ENCODE measurements at regions not wholly inside any gene's neighbourhood (a gene's known extent, or its start where the extent isn't known, plus 50 kb on each side); places are given as distances from the start of the nearest gene placed in this dataset.
"Not testable (repeated sequence)": the region's sequence is repeated elsewhere in the genome, so short reads cannot be mapped to it uniquely, and the experiment has no call there.

DNA sequence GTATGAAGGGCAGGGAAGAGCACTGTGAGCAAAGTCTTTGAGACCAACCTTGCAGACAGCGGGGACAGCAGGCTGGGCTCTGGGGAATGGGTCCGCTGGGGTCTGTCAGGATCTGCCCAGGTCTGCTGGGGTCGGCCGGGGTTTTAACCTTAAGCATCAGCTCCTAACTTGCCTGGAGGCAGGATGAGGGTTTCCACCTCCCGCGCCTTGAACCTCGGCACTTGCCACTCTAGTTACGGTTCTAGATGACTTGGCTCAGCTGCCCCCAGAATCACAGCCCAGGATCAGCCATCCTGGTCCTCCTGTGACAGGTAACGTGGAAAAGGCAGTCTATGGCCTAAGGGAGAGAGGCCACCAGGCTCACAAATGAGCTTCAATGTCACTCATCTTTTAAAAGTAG lies 50.4 kb upstream of the CACUL1 start:
- DNase-seq, result no peak

DNA sequence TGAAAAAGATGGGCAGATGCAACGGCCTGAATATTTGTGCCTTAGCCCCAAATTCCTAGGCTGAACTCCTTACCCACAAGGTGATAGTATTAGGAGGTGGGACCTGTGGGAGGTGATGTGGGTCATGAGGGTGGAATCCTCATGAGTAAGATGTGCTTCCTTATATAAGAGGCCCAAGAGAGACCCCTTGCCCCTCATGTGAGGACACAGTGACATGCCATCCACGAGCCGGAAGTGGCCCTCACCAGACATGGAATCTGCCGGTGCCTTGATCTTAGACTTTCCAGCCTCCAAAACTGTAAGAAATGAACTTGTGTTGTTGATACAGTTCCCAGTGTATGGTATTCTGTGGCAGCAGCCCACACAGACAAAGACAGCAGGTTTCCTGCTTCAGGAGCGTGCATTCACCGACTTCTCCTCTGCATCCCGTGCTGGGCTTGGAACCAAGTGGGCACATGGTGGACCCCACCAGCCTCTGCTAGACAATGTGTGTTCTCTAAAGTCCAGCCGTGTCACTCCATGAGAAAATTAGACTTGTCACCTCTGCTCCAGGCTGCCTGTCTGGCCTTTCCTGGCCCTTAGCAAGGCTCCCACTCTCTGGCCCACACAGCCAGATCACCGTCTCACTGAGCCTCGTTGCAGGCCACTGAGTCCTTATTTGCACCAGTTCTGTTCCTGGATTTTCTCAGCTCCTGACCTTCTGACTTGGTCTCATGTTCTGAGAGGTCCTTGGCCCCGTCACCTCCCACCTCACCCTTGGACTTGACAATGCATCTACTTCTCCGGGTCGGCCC lies 52.9 kb upstream of the CACUL1 start:
- no peak for DNase-seq

DNA sequence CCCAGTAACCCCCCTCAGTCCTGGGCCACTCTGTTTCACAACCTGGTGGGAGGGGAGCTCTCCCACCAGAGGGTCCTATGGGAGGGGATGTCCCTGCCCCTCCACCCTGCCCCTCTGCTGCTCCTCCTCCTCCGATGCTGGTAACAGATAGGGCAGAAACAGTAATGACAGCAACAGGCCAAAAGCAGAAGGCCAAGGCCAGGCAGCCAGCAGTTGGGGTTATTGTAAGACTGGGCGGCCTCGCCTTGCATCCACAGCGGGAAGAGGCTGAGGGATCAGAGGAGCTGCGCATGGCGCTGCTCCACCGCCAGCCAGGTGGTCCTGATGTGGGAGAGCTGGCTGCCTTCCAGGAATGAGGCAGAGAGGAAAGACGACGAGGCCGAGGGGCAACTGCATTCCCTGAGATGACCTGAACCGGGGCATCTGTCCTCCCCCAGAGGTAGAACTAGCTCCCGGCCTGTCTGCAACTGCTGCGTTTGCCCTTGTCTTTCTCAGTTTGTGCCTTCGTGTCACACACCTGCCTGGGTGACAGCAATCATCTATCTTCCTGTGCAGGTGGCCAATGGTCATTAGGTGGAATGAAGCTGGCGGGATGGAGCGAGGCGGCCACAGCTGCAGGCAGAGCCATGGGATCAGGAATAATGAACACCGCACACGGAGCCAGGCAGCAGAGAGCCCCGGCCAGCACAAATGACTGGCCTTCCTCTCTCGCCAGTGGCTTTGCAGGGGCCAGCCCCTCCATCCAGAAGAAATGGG lies 54.0 kb upstream of the CACUL1 start:
- DNase-seq, result no peak

DNA sequence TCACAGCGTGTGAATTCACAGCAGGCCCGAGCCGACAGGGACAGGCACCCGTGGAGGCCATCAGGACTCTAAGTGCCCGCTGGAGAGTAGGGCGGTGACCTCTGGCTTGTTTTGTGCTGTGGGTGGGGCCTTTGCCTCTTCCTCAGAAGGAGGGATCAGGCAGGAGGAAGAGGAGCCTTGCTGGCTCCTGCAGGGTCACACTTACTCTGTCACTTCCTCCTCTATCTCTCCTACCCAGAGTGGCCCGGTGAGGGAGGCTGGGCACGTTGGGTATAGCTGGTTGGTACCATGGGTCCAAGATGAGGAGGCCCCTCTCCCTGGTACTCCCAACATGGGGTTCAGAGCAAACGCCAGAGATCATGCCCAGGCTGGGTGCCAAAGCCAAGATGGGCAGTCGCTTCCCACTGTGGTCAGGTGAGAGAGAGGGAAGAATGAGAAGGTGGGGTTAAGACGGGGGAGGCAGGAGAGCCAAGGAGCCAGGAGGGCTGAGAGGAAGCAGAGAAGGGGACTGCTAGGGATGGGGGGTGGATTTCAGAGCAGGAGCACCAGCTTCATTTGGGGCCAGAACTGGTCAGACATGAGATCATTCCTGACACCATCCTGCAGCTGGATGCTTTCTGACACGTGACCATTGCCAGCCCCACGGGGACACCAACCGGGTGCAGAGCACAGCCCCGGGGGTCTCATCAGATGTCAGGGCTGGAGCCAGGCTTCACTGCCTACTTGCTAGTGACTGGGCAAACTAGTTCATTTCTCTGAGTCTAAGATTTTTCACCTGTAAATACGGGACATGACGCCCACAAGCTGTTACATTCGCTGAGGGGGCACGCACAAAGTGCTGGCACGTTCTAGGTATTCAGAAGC lies 54.8 kb upstream of the CACUL1 start:
- DNase-seq, result no peak

DNA sequence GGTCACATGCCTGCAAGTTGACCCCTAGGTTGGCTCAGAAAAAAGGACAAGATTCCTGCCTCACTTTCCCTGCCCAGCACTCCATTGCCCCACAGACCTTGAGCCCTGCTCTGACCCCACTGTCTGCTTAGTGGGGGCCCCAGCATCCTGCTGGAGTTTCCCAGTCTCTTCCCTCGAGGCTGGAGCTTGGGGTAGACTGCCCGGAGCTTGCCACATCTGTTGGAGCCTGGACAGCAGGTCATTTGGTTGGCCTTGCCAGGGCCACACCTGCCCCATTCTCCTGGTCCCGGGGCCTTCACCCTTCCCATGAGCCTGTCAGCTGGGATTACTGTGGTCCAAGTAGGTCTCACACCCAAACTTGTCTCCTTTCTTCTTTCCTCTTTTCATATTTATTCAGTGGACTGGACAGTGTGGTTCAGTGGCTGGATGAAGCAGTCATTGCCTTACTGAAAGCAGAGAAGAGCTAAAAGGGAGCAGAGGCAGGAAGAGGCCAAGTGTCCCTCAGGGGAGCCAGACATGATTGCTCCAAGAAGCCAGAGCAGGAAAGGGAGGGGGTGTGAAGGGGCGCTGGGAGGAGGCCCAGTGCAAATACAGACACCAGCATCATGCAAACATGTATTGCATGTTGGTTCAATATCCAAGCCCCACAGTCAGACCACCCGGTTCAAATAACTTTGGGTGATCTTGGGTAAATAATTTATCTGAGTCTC lies 56.2 kb upstream of the CACUL1 start:
- no peak for DNase-seq

DNA sequence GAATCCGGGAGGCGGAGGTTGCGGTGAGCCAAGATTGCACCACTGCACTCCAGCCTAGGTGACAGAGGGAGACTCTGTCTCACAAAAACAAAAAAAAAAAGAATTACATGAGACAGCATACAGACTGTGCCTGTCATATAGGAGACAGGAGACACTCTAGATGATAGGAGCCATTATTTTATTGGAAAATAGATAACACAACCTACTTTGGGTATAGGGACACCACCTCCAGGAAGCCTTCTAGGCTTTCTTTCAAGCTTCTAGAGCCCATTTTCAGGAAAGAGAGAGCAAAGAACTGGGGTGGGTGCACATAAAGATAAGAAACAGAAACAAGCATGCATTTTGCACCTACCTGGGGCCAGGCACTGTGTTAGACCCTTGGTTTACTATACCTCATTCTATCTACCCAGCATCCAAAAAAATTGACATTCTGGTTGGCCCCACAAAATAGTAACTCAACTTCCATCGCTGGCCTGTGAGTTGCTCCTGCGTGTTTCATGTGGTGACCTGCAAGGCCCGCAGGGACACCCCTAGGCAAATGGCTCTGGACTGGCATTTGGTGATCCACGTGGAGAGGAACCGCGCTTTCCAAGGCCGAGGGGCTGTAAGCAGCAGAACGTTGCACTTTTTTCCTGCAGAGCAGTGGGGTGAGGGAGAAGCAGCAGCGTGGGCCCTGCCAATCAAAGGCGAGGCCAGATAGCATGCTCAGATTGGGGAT lies 57.1 kb upstream of the CACUL1 start:
- no peak for DNase-seq

DNA sequence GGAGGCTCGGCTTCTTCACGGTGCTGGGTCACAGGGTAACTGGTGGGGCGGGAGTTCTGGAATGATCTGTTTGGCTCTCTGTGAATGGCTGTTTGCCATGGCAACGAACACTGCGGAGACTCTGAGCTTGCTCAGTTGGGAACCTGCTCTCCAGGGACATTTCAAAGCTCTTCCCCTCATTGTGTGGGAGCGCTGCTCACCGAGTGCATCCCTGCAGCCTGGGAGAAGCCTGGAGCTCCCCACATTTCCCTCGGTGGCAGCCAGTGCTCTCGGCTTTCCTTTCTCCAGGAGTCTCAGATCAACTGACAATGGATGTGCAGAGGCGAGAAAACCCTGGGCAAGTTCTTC lies 57.6 kb upstream of the CACUL1 start:
- DNase-seq, result no peak

DNA sequence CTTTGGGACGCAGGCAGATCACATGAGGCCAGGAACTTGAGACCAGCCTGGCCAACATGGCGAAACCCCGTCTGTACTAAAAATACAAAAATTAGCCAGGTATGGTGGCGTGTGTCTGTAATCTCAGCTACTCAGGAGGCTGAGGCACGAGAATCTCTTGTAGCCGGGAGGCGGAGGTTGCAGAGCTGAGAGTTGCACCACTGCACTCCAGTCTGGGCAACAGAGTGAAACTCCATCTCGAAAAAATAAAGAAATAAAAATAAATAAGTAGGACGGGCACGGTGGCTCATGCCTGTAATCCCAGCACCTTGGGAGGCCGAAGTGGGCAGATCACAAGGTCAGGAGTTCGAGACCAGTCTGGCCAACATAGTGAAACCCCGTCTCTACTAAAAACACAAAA lies 58.2 kb upstream of the CACUL1 start:
- not testable (repeated sequence) for DNase-seq

DNA sequence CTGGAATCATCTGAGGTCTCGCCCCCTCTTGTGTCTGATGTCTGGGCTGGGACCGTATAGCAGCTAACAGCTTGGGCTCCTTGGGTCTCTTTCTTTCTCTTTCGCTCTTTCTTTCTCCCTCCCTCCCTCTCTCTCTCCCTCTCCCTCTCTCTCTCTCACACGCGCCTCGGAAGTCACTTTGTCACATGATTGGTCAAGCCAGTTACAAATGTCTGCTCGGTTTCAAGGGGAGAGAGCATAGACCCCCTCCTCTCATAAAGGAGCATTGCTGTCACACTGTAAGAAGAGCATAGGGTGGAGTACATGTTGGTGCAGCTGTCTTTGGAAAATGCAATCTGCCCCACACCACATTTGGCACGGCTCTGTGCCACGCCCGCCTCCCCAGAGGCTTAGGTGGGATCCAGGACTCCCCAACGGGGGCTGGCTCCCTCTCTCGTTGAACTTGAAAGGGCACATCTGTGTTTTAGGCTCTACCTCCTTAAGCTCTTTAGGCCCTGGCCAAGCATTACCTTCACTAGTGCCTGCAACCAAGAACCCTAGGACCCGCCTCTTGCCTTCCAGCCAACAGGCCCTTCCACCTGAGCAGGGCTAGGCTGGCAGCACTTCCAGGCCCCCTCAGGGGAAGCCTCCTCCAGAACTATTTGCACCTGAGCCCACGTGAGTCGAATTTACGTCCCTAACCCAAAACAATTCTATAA lies 61.9 kb upstream of the CACUL1 start:
- no peak for DNase-seq

DNA sequence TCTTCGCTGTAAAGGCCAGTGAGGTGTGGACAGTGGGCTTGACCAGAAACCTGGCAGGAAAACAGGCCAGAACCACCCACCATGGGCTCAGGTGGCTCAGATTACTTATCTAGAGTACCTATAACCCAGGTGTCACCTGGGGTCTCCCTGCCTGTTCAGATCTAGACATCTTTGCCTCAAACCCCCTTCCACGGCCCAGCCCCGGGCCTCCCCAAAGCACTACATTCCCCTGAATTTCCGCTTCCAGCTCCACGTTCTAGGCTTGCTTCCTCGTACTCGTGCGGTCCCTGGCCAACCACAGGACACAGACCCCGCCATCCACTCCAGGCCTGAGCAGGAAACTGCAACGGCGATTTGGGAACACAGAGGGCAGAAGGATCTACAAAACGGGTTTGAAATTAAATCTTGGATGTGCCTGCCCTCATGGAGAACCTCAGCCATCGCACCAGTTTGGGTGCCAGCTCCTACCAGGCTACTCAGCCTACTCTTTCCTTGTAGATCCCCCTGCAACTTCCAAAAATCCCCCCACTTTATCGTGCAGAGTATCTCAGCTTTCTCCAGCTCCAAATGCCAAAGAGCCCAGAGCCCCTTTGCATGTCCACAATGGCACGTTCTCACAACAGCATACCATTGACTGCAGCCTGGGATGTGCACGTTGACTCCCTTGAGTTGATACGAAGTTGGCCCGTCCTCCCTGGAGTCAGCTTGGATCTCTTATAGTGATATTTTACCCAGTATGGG lies 62.7 kb upstream of the CACUL1 start:
- DNase-seq, result no peak

DNA sequence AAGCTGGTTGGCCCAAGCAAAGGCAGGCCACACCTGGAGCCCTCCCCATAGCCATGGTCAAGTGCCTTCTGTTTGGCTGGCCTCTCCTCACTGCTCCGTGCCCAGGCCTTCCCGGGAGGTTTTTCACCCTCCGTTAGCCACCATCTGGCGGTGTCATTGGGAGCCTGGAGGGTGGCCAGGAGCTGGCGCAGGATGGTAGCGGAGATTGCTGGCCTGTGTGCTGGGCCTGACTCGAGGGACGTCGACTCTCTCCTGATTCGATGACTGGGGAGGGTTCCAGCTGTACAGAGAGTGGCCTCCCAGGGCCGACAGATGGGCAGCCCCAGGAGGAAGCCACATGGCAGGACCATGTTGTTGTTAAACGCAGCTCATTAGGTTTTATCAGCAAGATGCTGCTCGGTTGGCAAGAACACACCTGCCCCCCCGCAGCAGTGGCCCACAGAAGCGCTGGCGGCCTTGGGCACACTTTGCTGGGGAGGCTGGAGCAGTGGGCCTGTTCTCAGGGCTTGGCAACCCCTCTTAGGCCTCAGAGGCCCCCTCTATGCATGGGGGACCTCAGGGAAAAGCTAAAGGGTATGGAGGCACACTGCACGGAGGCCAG lies 64.0 kb upstream of the CACUL1 start:
- no peak for DNase-seq

DNA sequence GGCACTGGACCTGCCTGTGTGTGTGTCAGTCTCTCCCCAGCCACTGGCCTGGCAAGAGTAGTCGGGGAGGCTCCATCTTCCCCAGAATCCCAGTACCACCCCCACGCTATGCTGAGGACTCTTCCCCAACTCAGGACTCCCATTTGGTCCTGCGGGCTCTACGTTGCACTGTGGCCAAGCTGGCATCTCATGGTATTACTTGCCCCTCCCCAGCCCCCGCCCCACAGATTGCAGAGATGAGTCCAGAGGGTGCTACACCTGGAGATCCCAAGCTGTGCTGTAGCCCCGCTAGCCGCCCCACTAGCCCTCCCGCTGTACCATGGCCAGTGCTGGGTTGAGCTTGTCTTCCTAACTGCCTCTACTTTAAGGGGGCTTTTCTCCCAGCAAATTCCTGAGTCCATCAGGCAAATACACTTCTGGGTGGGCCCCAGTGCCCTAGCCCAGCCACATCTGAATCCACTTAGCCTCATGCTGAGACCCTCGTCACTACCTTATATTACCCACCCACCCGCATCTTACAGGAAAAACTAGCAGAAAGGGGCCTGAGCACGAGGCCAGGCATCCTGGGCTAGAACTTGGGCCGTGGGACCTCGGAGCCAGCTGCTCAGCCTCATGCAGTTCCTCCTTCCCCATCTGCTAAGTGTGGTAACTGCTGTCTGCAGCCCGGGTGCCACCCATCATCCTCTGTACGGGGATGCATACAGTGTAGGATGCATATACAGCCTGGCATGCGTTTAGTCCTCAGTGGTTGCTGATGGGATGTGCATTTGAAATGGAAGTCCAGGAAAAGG lies 65.8 kb upstream of the CACUL1 start:
- no peak for DNase-seq

DNA sequence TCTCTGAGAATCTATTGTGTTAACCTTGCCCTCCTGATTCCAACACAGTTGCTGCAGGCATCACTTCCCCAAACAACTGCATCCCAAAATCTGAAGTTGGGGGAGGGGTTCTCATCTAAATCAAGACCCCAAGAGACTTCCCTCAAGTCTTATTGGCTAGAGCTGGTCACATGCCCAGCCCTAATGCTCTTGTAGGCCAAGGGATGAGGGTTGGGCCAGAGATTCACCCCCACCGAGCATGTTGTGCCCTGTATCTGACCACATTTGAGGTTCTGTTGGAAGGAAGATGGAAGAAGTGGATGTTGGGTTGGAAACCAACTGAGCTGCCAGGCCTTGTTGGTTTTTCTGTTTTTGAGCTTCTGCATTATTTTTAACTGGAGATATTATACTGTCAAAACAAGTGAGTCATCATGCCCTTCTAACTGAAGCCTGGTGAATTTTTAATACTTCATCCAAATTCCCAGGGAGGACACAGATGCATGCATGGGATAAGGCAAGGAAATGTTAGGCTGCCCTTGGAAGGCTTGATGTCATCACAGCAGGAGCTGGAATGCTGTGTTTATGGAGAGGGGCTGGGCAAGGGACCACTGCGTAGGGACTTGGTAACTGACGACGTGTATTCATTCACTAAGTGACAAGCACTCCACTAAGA lies 68.6 kb upstream of the CACUL1 start:
- no peak for DNase-seq

DNA sequence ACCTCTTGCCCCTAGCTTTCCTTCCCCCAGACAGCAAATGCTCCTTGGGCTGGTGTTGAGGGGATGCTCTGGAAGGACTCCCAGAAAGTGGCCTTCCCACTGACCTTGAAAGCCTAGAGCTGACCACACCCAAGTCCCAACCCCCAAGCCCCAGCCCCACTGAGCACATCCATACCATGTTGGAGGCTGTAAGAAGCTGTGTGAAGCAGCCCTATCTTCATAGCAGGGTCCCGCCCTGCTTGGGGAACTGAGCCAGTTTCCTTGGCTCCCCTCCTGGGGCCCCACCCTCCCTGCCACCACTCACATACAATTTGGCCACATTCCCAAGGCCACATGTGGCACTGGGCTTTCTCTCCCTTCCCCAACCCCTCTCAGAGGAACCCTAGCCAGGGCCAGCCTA lies 72.3 kb upstream of the CACUL1 start:
- no peak for DNase-seq

DNA sequence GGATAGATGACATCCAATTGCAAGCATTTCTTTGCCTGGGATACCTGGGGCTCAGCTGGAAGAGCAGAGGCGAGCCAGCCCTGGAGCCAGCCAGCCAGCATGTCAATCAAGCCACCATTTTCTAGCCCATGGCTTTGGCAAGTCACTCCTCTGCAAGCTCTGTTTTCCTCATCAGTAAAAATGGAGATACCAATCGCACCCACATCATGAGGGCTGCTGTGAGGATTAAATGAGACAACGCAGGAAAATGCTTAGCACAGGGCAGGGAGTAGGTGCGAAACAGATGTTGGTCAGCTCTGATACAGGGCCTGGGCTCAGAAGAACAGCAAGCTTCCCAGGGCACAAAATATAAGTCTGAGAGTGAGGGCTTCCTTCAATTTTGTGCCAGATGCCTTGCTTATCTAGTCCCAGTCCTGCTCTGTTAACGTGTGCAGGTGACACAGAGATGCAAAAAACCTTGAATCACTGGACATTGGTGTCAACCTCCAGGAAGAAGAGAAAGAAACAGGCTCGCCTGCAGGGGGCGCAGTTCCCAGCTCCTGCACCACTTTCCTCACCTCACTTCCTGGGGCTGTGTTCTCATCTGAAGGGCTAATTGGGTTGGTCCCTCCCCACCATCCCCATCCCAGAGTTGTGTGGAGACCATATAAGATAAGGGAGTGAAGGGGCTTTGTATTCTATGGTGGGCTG lies 72.8 kb upstream of the CACUL1 start:
- DNase-seq, result no peak

DNA sequence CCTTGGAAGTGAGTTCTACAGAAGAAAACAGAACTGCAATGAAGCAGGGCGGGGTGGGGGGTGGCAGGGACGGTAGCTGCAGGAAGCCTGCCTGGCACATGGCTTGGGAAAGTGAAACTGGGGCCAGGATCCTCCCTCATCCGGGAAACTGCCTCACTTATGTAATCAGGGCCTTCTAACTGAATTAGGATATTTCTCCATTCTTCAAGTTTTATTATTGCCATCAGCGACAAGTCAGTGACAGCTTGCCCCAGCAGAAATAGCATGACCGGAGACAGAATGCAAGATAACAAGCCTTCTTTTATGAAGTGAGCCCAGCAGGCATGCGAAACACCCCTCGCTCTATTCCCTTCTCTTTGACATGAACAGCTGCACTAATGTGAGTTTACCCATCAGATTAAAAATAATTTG lies 77.5 kb upstream of the CACUL1 start:
- no peak for DNase-seq

DNA sequence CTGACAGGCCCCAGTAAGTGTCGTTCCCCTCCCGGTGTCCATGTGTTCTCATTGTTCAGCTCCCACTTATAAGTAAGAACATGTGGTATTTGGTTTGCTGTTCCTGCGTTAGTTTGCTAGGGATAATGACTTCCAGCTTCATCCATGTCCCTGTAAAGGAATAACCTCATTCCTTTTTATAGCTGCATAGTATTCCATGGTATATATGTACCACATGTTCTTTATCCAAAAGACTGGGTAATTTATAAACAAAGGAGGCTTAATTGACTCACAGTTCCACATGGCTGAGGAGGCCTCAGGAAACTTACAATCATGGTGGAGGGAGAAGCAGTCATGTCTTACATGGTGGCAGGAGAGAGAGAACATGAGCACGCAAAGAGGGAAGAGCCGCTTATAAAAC lies 79.6 kb upstream of the CACUL1 start:
- not testable (repeated sequence) for DNase-seq

DNA sequence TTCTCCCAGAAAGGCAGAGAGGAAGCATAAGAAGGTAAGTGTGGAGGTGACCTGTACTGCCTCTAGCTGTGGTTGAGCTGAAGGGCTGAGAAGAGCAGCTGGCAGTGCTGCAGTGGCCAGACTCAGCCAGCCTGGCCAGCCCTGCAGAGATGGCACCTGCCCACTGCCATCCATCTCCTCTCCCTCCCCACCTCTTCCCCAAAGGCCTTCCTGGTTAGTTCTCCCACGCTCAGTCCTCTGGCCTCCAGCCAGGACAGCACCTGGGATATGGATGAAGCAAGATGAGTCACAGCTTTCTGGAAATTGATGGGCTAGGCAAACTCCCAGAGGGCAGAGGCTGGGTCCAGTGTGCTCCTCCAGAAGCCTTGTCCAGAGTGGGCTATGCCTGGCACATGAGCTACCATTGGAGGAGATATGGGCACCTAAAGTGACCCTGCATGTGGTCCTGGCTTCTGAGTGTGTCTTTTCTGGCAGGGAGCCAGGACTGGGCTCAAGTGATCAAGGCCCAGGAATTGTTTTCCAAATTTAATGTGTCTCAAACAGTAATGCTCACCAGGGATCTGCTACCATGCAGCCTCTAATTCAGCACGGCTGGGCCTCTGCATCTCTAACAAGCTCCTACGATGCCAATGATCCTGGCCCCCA lies 81.0 kb upstream of the CACUL1 start:
- no peak for DNase-seq
